ENCODE measurements at regions not wholly inside any gene's neighbourhood (a gene's known extent, or its start where the extent isn't known, plus 50 kb on each side); places are given as distances from the start of the nearest gene placed in this dataset.

GRCh38 chr12:105426766-105427165 is 96.3 kb downstream of the C12orf75 start:
- TF ChIP-seq CTCF (IDR thresholded peaks at IDR 0.05; ENCODE audit: low read length) = no peak
- no peak for TF ChIP-seq EZH2 (IDR thresholded peaks at IDR 0.05; ENCODE audit: borderline replicate concordance, low read length)

Measured in OCI-LY1 (cell line).